ENCODE measurements at regions not wholly inside any gene's neighbourhood (a gene's known extent, or its start where the extent isn't known, plus 50 kb on each side); places are given as distances from the start of the nearest gene placed in this dataset.

DNA sequence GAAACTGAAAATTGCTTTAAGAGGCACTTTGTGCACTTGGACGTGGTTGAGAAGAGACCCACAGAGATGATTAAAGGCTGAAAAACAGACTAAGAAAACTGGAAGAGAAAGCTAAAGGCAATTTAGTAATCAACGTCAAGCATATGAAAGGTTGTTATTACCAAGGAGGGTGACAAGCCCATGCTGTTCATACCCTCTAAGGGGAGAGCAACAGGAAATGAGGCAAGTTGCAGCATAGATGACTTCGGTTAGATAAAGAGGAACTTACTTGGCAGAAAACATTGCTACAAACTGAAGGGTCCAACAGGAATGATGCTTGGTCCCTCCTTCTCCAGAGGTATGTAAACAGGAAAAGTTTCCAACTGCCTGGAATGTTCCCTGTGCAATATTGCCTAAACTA is 107.8 kb downstream of the DUSP6 start:
- TF ChIP-seq POLR2A (IDR thresholded peaks at IDR 0.05; ENCODE audit: low read depth, low read length): no peak
- TF ChIP-seq POLR2AphosphoS5 (IDR thresholded peaks at IDR 0.05; ENCODE audit: low read depth, low read length): no peak
- no peak for TF ChIP-seq TAF1 (IDR thresholded peaks at IDR 0.05; ENCODE audit: borderline replicate concordance, low read depth, low read length)

Data from GM12892 (cell line).